ENCODE measurements at regions not wholly inside any gene's neighbourhood (a gene's known extent, or its start where the extent isn't known, plus 50 kb on each side); places are given as distances from the start of the nearest gene placed in this dataset.

DNA sequence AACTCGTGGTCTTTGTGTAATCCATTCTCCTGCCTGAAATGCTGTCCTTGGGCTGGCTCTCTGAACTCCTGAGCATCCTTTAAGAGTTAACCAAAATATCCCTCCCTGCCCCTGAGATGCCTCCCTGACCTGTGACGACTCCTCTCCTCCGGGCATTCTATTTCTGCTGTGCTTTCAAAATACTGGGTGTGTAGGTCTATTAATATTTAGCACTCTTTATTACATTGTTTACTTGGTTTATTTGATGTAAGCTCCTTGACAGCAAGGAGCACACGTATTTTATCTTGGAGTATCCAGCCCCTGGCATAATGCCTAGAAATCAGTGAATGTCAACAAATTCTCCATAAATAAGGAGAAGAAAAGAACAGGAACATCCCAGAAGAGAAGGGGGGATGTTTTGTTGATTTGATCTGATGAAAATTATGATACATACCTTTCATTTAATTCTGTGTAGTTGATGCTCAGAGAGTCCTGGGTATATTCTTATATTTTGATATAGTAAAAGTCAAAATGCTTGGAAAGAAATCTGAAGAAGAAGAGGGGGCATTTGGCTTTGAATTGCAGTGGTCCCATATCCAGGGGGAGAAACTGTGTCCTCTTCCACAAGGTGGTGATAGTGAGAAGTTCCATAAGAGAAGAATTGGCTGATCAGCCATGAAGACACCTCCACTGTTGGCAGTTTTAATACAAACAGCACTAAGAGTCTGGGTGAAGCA lies 107.7 kb upstream of the MPP7 start:
- H3K4me1 ChIP-seq = no peaks in the 10 kb centered on the region
- H3K27me3 ChIP-seq = no peaks in the 10 kb centered on the region
- no peaks in the 10 kb centered on the region for H3K36me3 ChIP-seq

DNA sequence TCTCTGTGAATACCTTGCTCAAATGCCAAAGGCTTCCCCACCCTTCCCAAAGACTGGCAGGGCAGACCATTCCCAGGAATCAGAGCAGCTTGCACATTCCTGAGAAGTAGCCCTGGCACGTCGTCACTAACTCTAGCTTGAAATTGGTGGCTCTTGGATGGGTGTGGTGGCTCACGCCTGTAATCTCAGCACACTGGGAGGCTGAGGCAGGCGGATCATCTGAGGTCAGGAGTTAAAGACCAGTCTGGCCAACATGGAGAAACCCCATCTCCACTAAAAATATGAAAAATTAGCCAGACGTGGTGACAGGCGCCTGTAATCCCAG lies 108.2 kb upstream of the MPP7 start:
- H3K9me3 ChIP-seq (replicated peaks) = no peaks in the 10 kb centered on the region
- no peak for DNase-seq
- no peak overlapping the region for H3K4me3 ChIP-seq
- no peaks in the 10 kb centered on the region for H3K4me1 ChIP-seq
- H3K27me3 ChIP-seq = no peaks in the 10 kb centered on the region
- no peak overlapping the region for H3K27ac ChIP-seq
- H3K36me3 ChIP-seq = no peaks in the 10 kb centered on the region

More for the DNA sequence above, 107.7 kb upstream of the MPP7 start:
- Histone ChIP-seq H3K27ac (no peak overlapping the region), H3K4me3 (no peak overlapping the region), H3K9me3 (replicated peaks) (no peaks in the 10 kb centered on the region)
- DNase-seq = no peak

DNA sequence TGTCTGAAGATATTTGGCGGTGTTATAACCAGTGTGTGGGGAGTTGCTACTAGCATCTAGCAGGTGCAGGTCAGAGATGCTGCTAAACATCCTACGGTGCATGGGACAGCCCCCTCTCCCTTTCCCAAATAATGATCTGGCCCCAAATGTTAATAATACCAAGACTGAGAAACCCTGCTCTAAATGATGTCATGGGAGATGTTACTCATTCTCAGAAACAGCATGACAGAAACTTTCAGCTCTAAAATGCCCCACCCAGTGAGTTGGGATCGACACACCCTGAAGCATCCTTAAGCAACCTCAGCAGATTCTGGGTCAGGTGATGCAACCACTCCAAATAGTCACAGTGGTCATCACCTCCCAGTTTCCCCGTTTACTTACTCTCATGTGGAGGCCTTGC lies 108.8 kb upstream of the MPP7 start:
- no peak for DNase-seq
- no peak overlapping the region for H3K4me3 ChIP-seq
- H3K36me3 ChIP-seq = no peaks in the 10 kb centered on the region

DNA sequence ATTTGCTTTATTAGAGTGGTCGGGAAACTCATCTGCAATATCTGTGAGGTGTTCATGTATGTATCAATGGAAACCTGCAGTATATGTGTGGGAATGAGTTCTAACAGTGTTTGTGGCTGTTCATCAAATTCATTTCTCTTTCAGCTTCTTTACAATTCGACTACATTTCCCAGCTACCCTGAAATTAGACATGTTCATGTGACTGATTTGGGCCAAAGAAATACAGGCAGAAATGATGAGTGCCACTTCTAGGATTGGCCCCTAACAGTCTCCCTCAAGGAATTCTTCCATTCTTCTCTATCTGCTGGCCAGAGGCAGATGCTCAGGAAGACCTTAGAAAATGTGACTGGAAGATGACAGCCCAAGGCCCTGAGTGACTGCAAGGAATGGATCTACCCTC lies 114.8 kb upstream of the WAC start:
- no peaks in the 10 kb centered on the region for H3K4me1 ChIP-seq
- H3K9me3 ChIP-seq (replicated peaks) = no peaks in the 10 kb centered on the region
- no peak overlapping the region for H3K4me3 ChIP-seq
- H3K36me3 ChIP-seq = no peaks in the 10 kb centered on the region
- no peak overlapping the region for H3K27ac ChIP-seq
- H3K27me3 ChIP-seq = no peaks in the 10 kb centered on the region
- no peak for DNase-seq

More for the DNA sequence above, 108.8 kb upstream of the MPP7 start:
- Histone ChIP-seq H3K4me1 (no peaks in the 10 kb centered on the region), H3K27me3 (no peaks in the 10 kb centered on the region), H3K9me3 (replicated peaks) (no peaks in the 10 kb centered on the region), H3K27ac (no peak overlapping the region)

DNA sequence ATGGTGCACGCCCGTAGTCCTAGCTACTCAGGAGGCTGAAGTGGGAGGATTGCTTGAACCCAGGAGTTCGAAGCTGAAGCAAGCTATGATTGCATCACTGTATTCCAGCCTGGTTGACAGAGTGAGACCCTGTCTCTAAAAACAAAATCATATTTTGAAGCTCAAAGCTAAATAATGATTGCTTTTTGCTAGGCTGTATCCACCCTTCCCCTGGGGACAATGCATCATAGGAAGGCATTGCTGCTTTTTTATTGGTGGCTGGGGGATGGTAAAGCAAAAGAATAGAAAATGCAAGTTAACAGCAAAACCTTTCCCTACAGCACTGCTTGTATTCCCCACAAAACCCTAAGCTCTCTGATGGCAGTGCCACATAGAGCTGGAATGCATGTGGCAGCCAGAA lies 107.5 kb upstream of the WAC start:
- DNase-seq = no peak

DNA sequence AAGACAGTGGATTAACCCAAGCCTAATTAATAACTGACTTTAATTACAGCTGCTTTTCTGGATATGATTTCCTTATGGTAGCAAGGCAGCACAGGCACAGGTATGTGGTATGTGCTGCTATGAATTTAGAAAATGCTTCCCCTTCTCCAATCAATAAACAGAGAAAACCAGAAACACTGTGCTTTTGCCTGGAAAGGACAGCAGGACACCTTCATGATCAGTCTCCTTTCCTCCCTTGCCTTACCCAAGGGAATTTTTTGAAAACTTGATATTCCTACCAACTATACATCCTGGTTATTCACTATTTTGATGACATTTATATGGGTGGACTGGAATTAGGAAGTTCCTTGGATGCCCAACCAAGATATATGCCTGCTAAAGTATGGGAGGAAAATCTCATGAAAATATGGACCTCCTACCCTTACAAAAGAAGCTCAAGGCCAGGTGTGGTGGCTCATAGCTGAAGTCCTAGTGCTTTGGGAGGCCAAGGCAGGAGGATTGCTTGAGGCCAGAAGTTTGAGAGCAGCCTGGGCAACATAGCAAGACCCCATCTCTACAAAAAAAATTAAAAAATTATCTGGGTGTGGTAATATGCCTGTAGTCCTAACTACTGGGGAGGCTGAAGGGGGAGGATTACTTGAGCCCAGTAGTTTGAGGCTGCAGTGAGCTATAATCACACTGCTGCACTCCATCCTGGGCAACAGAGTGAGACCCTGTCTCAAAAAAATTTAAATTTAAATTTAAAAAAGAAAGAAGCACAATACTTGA lies 106.3 kb upstream of the WAC start:
- H3K4me1 ChIP-seq = no peaks in the 10 kb centered on the region
- H3K27me3 ChIP-seq = no peaks in the 10 kb centered on the region
- H3K9me3 ChIP-seq (replicated peaks) = no peaks in the 10 kb centered on the region
- DNase-seq = no peak
- no peak overlapping the region for H3K27ac ChIP-seq
- no peaks in the 10 kb centered on the region for H3K36me3 ChIP-seq
- no peak overlapping the region for H3K4me3 ChIP-seq

More for the DNA sequence above, 107.5 kb upstream of the WAC start:
- no peaks in the 10 kb centered on the region for H3K27me3 ChIP-seq
- H3K36me3 ChIP-seq = no peaks in the 10 kb centered on the region
- no peak overlapping the region for H3K4me3 ChIP-seq
- H3K27ac ChIP-seq = no peak overlapping the region
- no peaks in the 10 kb centered on the region for H3K4me1 ChIP-seq
- no peaks in the 10 kb centered on the region for H3K9me3 ChIP-seq (replicated peaks)

DNA sequence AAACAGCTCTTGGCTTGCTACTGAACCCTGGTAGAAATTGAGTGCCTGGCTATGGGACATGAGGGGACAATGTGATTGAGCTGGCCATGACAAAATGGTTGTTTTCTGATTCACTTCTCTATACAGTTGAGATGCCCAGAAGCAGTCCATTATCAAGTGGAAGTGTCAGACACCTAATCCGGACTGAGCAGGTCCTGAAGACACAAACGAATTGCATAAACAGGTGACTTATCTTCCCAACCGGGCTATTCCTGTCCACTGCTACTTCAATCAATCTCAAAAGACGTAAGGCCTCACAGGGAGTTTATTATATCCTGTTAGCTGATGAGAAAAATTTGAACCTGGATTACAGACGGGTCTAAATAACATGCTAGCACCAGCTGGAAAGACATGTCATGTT lies 105.5 kb upstream of the WAC start:
- Histone ChIP-seq H3K36me3 (no peaks in the 10 kb centered on the region), H3K9me3 (replicated peaks) (no peaks in the 10 kb centered on the region), H3K27ac (no peak overlapping the region), H3K27me3 (no peaks in the 10 kb centered on the region), H3K4me1 (no peaks in the 10 kb centered on the region), H3K4me3 (no peak overlapping the region)
- no peak for DNase-seq

DNA sequence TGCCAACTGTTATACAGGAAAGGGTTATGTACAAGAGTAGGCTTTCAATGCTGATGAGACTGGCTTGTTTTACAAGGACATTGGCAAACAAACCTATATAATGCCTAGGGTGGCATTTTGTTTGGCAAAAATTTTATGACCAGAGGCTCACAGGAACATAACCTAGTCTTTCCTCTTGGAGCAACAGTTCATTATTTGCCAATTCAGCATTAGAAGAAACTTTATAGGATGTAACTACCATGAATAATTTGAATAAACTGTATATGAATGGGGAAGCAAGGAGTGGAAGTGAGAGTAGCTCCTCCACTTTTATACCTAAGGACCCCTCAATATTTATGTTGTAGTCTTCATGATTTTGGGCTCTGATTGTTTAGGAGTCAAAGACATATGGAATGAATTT lies 103.9 kb upstream of the WAC start:
- no peaks in the 10 kb centered on the region for H3K36me3 ChIP-seq

DNA sequence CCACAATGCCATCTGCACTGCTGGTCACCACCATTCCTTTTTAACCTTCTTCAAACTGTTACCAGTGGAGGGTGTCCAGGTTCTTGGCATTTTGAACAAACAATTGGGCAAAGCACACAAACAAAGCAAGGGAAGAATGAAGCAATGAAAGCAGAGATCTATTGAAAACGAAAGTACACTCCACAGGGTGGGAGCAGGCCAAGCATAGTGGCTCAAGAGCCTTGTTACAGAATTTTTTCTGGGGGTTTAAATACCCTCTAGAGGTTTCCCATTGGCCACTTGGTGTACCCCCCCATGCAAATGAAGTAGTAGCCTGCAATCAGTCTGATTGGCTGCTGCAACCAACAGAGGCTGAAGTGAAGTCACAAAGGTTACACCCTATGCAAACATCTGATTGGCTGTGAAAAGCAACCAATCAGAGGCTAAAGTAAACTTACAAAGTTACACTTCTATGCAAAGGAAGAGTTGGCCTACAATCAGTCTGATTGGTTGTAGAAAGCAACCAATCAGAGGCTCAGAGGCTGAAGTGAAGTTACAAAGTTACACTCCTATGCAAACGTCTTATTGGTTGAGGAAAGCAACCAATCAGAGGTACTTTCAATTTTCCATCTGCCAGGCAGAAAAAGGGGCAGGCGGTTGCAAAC lies 103.2 kb upstream of the WAC start:
- no peaks in the 10 kb centered on the region for H3K9me3 ChIP-seq (replicated peaks)
- H3K27ac ChIP-seq = no peak overlapping the region
- no peaks in the 10 kb centered on the region for H3K36me3 ChIP-seq
- H3K4me1 ChIP-seq = no peaks in the 10 kb centered on the region
- H3K4me3 ChIP-seq = no peak overlapping the region
- peak; percentile 15 to 51 for DNase-seq
- H3K27me3 ChIP-seq = no peaks in the 10 kb centered on the region

More for the DNA sequence above, 103.9 kb upstream of the WAC start:
- DNase-seq = no peak
- no peaks in the 10 kb centered on the region for H3K27me3 ChIP-seq
- H3K9me3 ChIP-seq (replicated peaks) = no peaks in the 10 kb centered on the region
- no peaks in the 10 kb centered on the region for H3K4me1 ChIP-seq
- no peak overlapping the region for H3K4me3 ChIP-seq
- no peak overlapping the region for H3K27ac ChIP-seq

DNA sequence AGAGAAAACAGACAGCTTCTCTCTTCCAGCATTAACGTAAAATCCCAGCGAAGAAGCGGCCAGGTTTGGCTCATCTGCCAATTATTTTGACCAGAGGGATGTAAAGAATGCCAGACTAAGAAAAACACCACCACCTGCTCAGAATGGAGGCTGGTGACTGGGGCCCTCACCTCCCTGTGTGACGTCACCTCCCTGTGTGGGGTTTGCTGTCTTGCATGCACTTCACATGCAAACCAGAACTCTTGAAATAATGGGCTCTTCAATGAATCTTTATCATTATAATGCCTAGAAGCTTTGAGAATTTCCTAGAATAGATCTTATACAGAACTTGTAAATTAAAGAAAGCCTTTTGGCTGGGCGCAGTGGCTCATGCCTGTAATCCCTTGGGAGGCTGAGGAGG lies 101.8 kb upstream of the WAC start:
- peak in 1 of 2 experiments; percentile 8 for DNase-seq
- no peaks in the 10 kb centered on the region for H3K27me3 ChIP-seq
- no peaks in the 10 kb centered on the region for H3K9me3 ChIP-seq (replicated peaks)
- no peak overlapping the region for H3K4me3 ChIP-seq
- no peaks in the 10 kb centered on the region for H3K36me3 ChIP-seq
- no peak overlapping the region for H3K27ac ChIP-seq
- H3K4me1 ChIP-seq = no peaks in the 10 kb centered on the region

DNA sequence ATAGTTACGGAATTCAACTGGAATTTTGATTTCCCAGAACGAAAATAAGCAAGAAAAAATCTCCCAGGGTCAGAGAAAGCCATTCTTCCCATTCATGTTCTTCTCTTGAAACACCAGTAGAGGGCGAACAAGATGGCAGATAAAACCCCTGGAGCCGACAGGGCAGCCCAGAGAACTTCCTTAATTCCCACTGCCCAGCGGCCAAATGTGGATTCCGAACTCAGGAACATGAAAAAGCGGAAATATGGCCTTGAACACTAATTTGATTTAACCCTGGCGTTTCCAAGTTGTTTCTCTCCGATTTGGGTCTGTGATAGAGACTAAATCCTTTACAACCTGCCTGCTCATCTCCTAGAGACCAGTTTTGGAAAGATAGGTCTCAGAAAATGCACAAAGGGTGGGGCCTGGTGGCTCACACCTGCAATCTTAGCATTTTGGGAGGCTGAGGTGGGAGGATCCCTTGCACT lies 100.7 kb upstream of the WAC start:
- H3K27ac ChIP-seq = no peak overlapping the region
- no peaks in the 10 kb centered on the region for H3K4me1 ChIP-seq
- H3K9me3 ChIP-seq (replicated peaks) = no peaks in the 10 kb centered on the region
- DNase-seq = peak; percentile 58 to 82
- no peaks in the 10 kb centered on the region for H3K36me3 ChIP-seq
- H3K27me3 ChIP-seq = no peaks in the 10 kb centered on the region
- H3K4me3 ChIP-seq = no peak overlapping the region

DNA sequence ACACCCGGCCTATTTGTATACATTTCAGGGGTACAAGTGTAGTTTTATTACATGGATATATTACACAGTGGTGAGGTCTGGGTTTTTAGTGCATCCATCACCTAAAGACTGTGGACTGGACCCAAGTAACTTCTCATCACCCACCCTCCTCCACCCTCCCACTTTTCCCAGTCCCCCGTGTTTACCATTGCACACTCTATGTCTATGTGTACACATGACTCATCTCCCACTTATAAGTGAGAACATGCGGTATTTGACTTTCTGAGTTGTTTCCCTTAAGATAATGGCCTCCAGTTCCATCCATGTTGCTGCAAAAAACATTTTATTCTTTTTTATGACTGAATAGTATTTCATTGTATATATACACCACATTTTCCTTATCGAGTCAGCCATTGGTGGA lies 98.9 kb upstream of the WAC start:
- no peak overlapping the region for H3K4me3 ChIP-seq
- DNase-seq = no peak
- no peaks in the 10 kb centered on the region for H3K9me3 ChIP-seq (replicated peaks)
- no peaks in the 10 kb centered on the region for H3K36me3 ChIP-seq
- H3K27ac ChIP-seq = no peak overlapping the region
- H3K4me1 ChIP-seq = no peaks in the 10 kb centered on the region
- no peaks in the 10 kb centered on the region for H3K27me3 ChIP-seq

DNA sequence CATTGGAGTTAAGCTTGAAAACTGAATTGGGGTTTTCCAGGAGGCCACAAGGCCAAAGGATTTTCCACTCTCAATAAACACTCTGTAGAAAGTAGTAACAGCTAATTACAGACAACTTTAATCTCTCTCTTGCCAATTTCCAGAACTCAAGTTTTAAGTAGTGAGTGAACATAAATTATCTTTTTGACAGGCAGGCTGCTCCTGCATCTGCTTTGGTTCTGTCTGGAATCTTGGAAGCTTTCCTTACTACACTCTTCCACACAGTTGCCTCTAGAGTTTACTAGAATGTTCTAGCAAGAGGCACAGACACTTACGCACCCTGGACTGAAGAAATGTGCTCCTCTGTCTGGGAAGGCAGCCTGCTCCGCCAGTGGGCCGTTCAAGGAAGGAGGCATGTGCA lies 90.5 kb upstream of the WAC start:
- H3K4me1 ChIP-seq = no peaks in the 10 kb centered on the region
- H3K4me3 ChIP-seq = no peak overlapping the region
- no peak for DNase-seq
- no peaks in the 10 kb centered on the region for H3K36me3 ChIP-seq
- H3K27ac ChIP-seq = no peak overlapping the region
- no peaks in the 10 kb centered on the region for H3K27me3 ChIP-seq
- no peaks in the 10 kb centered on the region for H3K9me3 ChIP-seq (replicated peaks)

DNA sequence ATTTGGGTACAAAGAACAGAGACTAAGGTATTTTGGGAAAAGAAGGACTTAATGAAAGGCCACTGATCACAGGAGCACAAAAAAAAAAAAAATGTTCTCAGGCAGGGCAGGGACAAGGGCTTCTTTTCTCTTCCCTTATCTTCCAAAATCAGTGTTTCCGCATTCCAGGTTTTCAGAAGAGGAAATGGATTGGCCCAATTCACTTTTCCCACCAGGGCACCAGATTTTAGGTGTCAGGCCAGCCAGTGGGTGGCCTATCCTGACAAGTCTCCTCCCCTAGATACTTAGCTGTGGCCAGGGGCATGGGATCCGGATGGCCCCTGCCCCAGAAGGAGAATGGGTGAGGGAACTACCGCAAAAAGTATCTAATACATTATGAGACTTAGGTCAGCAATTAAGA lies 88.9 kb upstream of the WAC start:
- Histone ChIP-seq H3K9me3 (replicated peaks) (no peaks in the 10 kb centered on the region), H3K27me3 (no peaks in the 10 kb centered on the region), H3K4me1 (no peaks in the 10 kb centered on the region), H3K36me3 (no peaks in the 10 kb centered on the region), H3K27ac (no peak overlapping the region), H3K4me3 (no peak overlapping the region)
- peak in 1 of 2 experiments; percentile 20 for DNase-seq

DNA sequence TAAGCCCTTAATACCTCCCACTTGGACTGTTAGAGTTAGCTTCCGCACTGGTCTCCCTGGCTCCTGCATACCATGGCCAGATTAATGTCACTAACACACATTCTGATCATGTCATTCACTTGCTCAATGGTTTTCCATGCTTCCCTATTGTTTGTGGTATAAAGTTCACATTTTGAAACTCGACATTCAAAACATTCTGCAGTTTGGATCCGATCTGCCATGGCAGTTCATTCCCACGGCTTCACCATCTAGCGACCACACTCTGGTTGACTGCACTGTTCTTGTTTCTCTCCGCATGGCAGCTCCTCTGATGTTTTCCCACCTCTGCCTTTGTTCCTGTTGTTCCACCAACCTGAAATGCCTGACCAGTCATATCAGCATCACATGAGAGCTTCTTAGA lies 87.4 kb upstream of the WAC start:
- Histone ChIP-seq H3K4me1 (no peaks in the 10 kb centered on the region), H3K9me3 (replicated peaks) (no peaks in the 10 kb centered on the region), H3K27me3 (no peaks in the 10 kb centered on the region), H3K36me3 (no peaks in the 10 kb centered on the region), H3K27ac (no peak overlapping the region), H3K4me3 (no peak overlapping the region)
- no peak for DNase-seq

All from SJCRH30 (cell line).